Superior temporal gyrus (tissue), 1 donor: ENCODE measurements at regions not wholly inside any gene's neighbourhood (a gene's known extent, or its start where the extent isn't known, plus 50 kb on each side); places are given as distances from the start of the nearest gene placed in this dataset.
A peak's percentile ranks its signal among the peaks of the same experiment; 100 is the strongest.

ENCODE experiments used
- DNase-seq: peaks from one replicate; pipeline ENCODE4 v3.0.0-alpha.2; 2016; ENCODE audit errors: extremely low spot score

- DNase-seq: no peak
Observed at GRCh38 chr20:56925082-56925830, 296.1 kb downstream of the TFAP2C start.

GRCh38 chr20:56925831-56926170 lies 296.7 kb downstream of the TFAP2C start:
- no peak for DNase-seq

GRCh38 chr20:56926501-56926900 lies 297.4 kb downstream of the TFAP2C start:
- no peak for DNase-seq

GRCh38 chr20:56927127-56927526 lies 298.0 kb downstream of the TFAP2C start:
- DNase-seq: no peak

GRCh38 chr20:56928007-56928406 lies 298.9 kb downstream of the TFAP2C start:
- DNase-seq: no peak

- no peak for DNase-seq
Observed at GRCh38 chr20:56929606-56930005, 300.5 kb downstream of the TFAP2C start.

- no peak for DNase-seq
Observed at GRCh38 chr20:56930876-56931275, 301.8 kb downstream of the TFAP2C start.

GRCh38 chr20:56932575-56933330 lies 303.6 kb downstream of the TFAP2C start:
- DNase-seq: no peak

GRCh38 chr20:56933331-56933698 lies 304.2 kb downstream of the TFAP2C start:
- no peak for DNase-seq

- peak; percentile 15 for DNase-seq
Observed at GRCh38 chr20:56934888-56935287, 305.8 kb downstream of the TFAP2C start.

- no peak for DNase-seq
Observed at GRCh38 chr20:56940466-56940865, 311.4 kb downstream of the TFAP2C start.

- no peak for DNase-seq
Observed at GRCh38 chr20:56941101-56941686, 312.1 kb downstream of the TFAP2C start.

GRCh38 chr20:56943946-56944945 lies 315.1 kb downstream of the TFAP2C start:
- no peak for DNase-seq

- DNase-seq: no peak
Observed at GRCh38 chr20:56945057-56945456, 316.0 kb downstream of the TFAP2C start.

- DNase-seq: no peak
Observed at GRCh38 chr20:56945901-56946300, 316.8 kb downstream of the TFAP2C start.

- no peak for DNase-seq
Observed at GRCh38 chr20:56949318-56949717, 317.1 kb downstream of the BMP7 start.

GRCh38 chr20:56952258-56953047 lies 314.0 kb downstream of the BMP7 start:
- DNase-seq: no peak

GRCh38 chr20:56953048-56953586 lies 313.3 kb downstream of the BMP7 start:
- DNase-seq: no peak

GRCh38 chr20:56954797-56955196 lies 311.6 kb downstream of the BMP7 start:
- no peak for DNase-seq

- DNase-seq: no peak
Observed at GRCh38 chr20:56955680-56956079, 310.8 kb downstream of the BMP7 start.

GRCh38 chr20:56956534-56956933 lies 309.9 kb downstream of the BMP7 start:
- DNase-seq: no peak
